ENCODE measurements at regions not wholly inside any gene's neighbourhood (a gene's known extent, or its start where the extent isn't known, plus 50 kb on each side); places are given as distances from the start of the nearest gene placed in this dataset.

GRCh38 chr12:98370976-98371375 is 144.4 kb upstream of the TMPO start:
- no peaks in the 10 kb centered on the region for H3K36me3 ChIP-seq
- no peaks in the 10 kb centered on the region for H3K9me3 ChIP-seq
- H3K27ac ChIP-seq, result no peak overlapping the region
- no peak overlapping the region for H3K4me3 ChIP-seq
- no peak for DNase-seq
- ATAC-seq, result no peak
- in situ Hi-C loops (cut with MboI; ENCODE audit: low sequenced_read_pairs in 4 of 4), result no loop called here
- H3K27me3 ChIP-seq, result no peaks in the 10 kb centered on the region
- TF ChIP-seq POLR2A (IDR thresholded peaks at IDR 0.05), result no peak
- TF ChIP-seq CTCF (IDR thresholded peaks at IDR 0.05 in 4 of 5, conservative IDR thresholded peaks at IDR 0.05 in 1 of 5), result no peak
- no peaks in the 10 kb centered on the region for H3K4me1 ChIP-seq
- intact Hi-C loops (cut with DNase I; ENCODE audit: low total_unique reads), result no loop called here

GRCh38 chr12:98371419-98371818 is 144.0 kb upstream of the TMPO start:
- intact Hi-C loops (cut with DNase I; ENCODE audit: low total_unique reads), result no loop called here
- DNase-seq (no peak), ATAC-seq (no peak)
- Histone ChIP-seq H3K27me3 (no peaks in the 10 kb centered on the region), H3K9me3 (no peaks in the 10 kb centered on the region), H3K27ac (no peak overlapping the region), H3K36me3 (no peaks in the 10 kb centered on the region), H3K4me3 (no peak overlapping the region), H3K4me1 (no peaks in the 10 kb centered on the region)
- TF ChIP-seq CTCF (IDR thresholded peaks at IDR 0.05 in 4 of 5, conservative IDR thresholded peaks at IDR 0.05 in 1 of 5) (no peak), POLR2A (IDR thresholded peaks at IDR 0.05) (no peak)
- in situ Hi-C loops (cut with MboI; ENCODE audit: low sequenced_read_pairs in 4 of 4), result no loop called here

DNA sequence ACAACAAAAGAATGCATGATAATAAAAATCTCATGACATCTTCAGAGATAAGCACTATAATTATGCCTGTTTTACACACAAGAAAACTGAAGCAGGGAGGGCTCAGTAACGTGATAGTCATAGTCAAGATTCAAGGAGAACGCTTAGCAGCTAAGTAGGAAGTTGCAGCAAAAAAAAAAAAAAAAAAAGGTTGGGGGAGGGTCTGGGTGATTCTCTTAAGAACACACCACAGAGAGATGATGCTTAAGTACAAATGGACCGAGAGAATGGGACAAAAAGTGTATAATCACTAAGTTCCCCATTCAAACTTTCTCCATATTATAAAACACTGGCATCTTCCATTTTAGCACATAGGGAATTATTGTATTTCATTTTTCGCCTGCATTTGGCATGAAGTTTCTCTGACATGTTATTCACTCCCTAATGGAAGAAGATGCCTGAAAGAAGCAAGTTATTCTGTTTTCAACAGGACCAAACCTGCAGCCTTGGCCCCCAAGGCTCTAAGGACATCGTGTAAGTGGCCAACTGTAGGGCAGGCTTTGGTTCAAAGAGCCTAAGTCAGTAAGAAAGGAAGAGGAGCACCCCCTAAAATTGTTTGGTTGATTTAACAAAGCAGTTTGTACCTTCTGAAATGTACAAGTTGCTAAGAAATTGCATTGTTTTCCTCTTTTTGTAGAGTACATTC is 142.9 kb upstream of the TMPO start:
- Histone ChIP-seq H3K9me3 (no peaks in the 10 kb centered on the region), H3K4me1 (no peaks in the 10 kb centered on the region), H3K36me3 (no peaks in the 10 kb centered on the region), H3K4me3 (no peak overlapping the region), H3K27ac (no peak overlapping the region), H3K27me3 (no peaks in the 10 kb centered on the region)
- intact Hi-C loops (cut with DNase I; ENCODE audit: low total_unique reads), result no loop called here
- TF ChIP-seq POLR2A (IDR thresholded peaks at IDR 0.05) (no peak), CTCF (IDR thresholded peaks at IDR 0.05 in 4 of 5, conservative IDR thresholded peaks at IDR 0.05 in 1 of 5) (no peak)
- in situ Hi-C loops (cut with MboI; ENCODE audit: low sequenced_read_pairs in 4 of 4), result no loop called here
- DNase-seq, result no peak
- ATAC-seq, result no peak

DNA sequence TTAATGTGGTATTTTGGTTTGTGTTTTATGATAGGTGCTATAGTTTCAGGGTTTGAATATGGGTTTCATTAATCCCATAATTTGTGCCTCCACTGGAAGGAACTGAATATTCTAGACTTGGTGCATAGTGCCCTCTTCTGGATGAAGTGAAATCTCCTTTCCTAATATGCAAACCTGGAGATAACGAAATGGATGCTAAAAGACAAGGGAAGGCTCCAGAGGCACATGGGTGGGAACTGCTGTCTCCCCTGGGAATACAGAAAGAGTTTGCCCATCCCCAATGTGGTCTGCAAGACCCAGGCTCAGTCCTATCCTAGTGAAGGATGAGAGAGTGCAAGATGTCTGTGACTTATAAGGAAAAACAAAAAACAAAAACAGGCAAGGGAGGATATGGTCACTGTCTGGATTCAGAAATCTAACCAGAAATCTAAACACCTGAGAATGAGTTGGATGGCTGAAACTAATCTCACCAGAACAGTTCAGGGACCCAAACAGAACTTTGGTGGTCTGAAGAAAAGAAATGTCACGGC is 142.3 kb upstream of the TMPO start:
- H3K9me3 ChIP-seq, result no peaks in the 10 kb centered on the region
- in situ Hi-C loops (cut with MboI; ENCODE audit: low sequenced_read_pairs in 4 of 4), result no loop called here
- DNase-seq (no peak), ATAC-seq (no peak)
- no peaks in the 10 kb centered on the region for H3K27me3 ChIP-seq
- H3K4me1 ChIP-seq, result no peaks in the 10 kb centered on the region
- H3K36me3 ChIP-seq, result no peaks in the 10 kb centered on the region
- H3K27ac ChIP-seq, result no peak overlapping the region
- no peak overlapping the region for H3K4me3 ChIP-seq
- intact Hi-C loops (cut with DNase I; ENCODE audit: low total_unique reads), result no loop called here
- TF ChIP-seq CTCF (IDR thresholded peaks at IDR 0.05 in 4 of 5, conservative IDR thresholded peaks at IDR 0.05 in 1 of 5), result peak in 1 of 5 experiments; percentile 36
- TF ChIP-seq POLR2A (IDR thresholded peaks at IDR 0.05), result no peak

- H3K4me3 ChIP-seq, result no peak overlapping the region
- intact Hi-C loops (cut with DNase I; ENCODE audit: low total_unique reads) (no loop called here), in situ Hi-C loops (cut with MboI; ENCODE audit: low sequenced_read_pairs in 4 of 4) (no loop called here)
- DNase-seq, result no peak
- H3K36me3 ChIP-seq, result no peaks in the 10 kb centered on the region
- H3K27me3 ChIP-seq, result no peaks in the 10 kb centered on the region
- ATAC-seq, result no peak
- no peak for TF ChIP-seq CTCF (IDR thresholded peaks at IDR 0.05 in 4 of 5, conservative IDR thresholded peaks at IDR 0.05 in 1 of 5)
- no peak for TF ChIP-seq POLR2A (IDR thresholded peaks at IDR 0.05)
- H3K4me1 ChIP-seq, result no peaks in the 10 kb centered on the region
- H3K9me3 ChIP-seq, result no peaks in the 10 kb centered on the region
- no peak overlapping the region for H3K27ac ChIP-seq
Observed at GRCh38 chr12:98374007-98374406, 141.4 kb upstream of the TMPO start.
